Liver (tissue), 8 donors: ENCODE measurements at regions not wholly inside any gene's neighbourhood (a gene's known extent, or its start where the extent isn't known, plus 50 kb on each side); places are given as distances from the start of the nearest gene placed in this dataset.

Experiments used
- DNase-seq: peaks from one replicate; pipeline ENCODE4 v3.0.0-alpha.2; 2017; ENCODE audit warnings: low spot score
- H3K27ac ChIP-seq, 2 donors: one replicate each; pipeline ENCODE4 v1.7.0; 2013; ENCODE audit warnings: inconsistent platforms in 2 of 2, low read length in 2 of 2, control low read depth in 1 of 2, low read depth in 1 of 2, mild to moderate bottlenecking in 1 of 2
- H3K27me3 ChIP-seq, 4 donors: one replicate each; pipeline versions ENCODE4 v1.6.1 to v1.7.0; 2013; ENCODE audit warnings: low read length in 3 of 4, inconsistent platforms in 1 of 4, mild to moderate bottlenecking in 1 of 4, moderate library complexity in 1 of 4; ENCODE audit not compliant: control insufficient read depth in 4 of 4, insufficient read depth in 4 of 4
- H3K36me3 ChIP-seq, 4 donors: one replicate each; pipeline versions ENCODE4 v1.6.1 to v1.7.0; 2013; ENCODE audit warnings: low read length in 3 of 4, mild to moderate bottlenecking in 3 of 4, low read depth in 1 of 4, moderate library complexity in 1 of 4; ENCODE audit not compliant: control insufficient read depth in 4 of 4, insufficient read depth in 3 of 4
- H3K4me1 ChIP-seq, 4 donors: one replicate each; pipeline versions ENCODE4 v1.6.1 to v1.7.0; 2013; ENCODE audit warnings: low read length in 3 of 4, mild to moderate bottlenecking in 3 of 4, moderate library complexity in 1 of 4; ENCODE audit not compliant: control insufficient read depth in 4 of 4, insufficient read depth in 4 of 4
- H3K4me3 ChIP-seq, 3 donors: one replicate each; pipeline versions ENCODE4 v1.6.1 to v1.7.0; 2013; ENCODE audit warnings: low read length in 3 of 3, control low read depth in 1 of 3, low read depth in 1 of 3, mild to moderate bottlenecking in 1 of 3
- H3K9ac ChIP-seq, 2 donors: one replicate each; pipeline ENCODE4 v1.7.0; 2013; ENCODE audit warnings: low read length in 2 of 2, mild to moderate bottlenecking in 2 of 2, moderate library complexity in 2 of 2, control low read depth in 1 of 2, low read depth in 1 of 2
- H3K9me3 ChIP-seq, 4 donors: one replicate each; pipeline versions ENCODE4 v1.6.1 to v1.7.0; 2013; ENCODE audit warnings: low read length in 3 of 4; ENCODE audit not compliant: control insufficient read depth in 4 of 4
- ATF3 ChIP-seq: IDR thresholded peaks from 2 replicates; pipeline ENCODE4 v1.6.1; 2016; ENCODE audit warnings: antibody characterized with exemption
- CTCF ChIP-seq: fragments of 150-350 bp; IDR thresholded peaks from 2 replicates; pipeline ENCODE4 v1.5.1; 2017; ENCODE audit warnings: improper control_type of control experiment, low read depth, low read length; ENCODE audit not compliant: missing input control
- EGR1 ChIP-seq, 2 donors: IDR thresholded peaks; 2 replicates each; pipeline ENCODE4 v1.6.1; 2016 to 2018; ENCODE audit warnings: antibody characterized with exemption in 2 of 2, low read depth in 2 of 2
- FOXA1 ChIP-seq: IDR thresholded peaks from 2 replicates; pipeline ENCODE4 v1.6.1; 2016; ENCODE audit warnings: antibody characterized with exemption
- FOXA2 ChIP-seq: IDR thresholded peaks from 2 replicates; pipeline ENCODE4 v1.6.1; 2016; ENCODE audit warnings: antibody characterized with exemption
- GABPA ChIP-seq, 2 donors: IDR thresholded peaks in 1 of 2; conservative IDR thresholded peaks in 1 of 2; 2 replicates each; pipeline ENCODE4 v1.6.1; 2016; ENCODE audit warnings: antibody characterized with exemption in 2 of 2, mild to moderate bottlenecking in 1 of 2, moderate library complexity in 1 of 2
- HNF4A ChIP-seq, 2 donors: conservative IDR thresholded peaks; 2 replicates each; pipeline ENCODE4 v1.6.1; 2016; ENCODE audit warnings: antibody characterized with exemption in 2 of 2, mild to moderate bottlenecking in 2 of 2
- HNF4G ChIP-seq: IDR thresholded peaks from 2 replicates; pipeline ENCODE4 v1.6.1; 2016; ENCODE audit warnings: antibody characterized with exemption
- JUND ChIP-seq, 2 donors: IDR thresholded peaks; 2 replicates each; pipeline ENCODE4 v1.6.1; 2016; ENCODE audit warnings: antibody characterized with exemption in 2 of 2
- MAX ChIP-seq: IDR thresholded peaks from 2 replicates; pipeline ENCODE4 v1.6.1; 2016; ENCODE audit warnings: antibody characterized with exemption
- NR2F2 ChIP-seq: IDR thresholded peaks from 2 replicates; pipeline ENCODE4 v1.6.1; 2016; ENCODE audit warnings: antibody characterized with exemption
- RAD21 ChIP-seq, 2 donors: IDR thresholded peaks; 2 replicates each; pipeline ENCODE4 v1.6.1; 2016; ENCODE audit warnings: antibody characterized with exemption in 2 of 2, mild to moderate bottlenecking in 2 of 2
- REST ChIP-seq: IDR thresholded peaks from 2 replicates; pipeline ENCODE4 v1.6.1; 2016; ENCODE audit warnings: antibody characterized with exemption, mild to moderate bottlenecking
- RXRA ChIP-seq, 2 donors: IDR thresholded peaks; 2 replicates each; pipeline ENCODE4 v1.6.1; 2017 to 2018; ENCODE audit warnings: antibody characterized with exemption in 2 of 2, mild to moderate bottlenecking in 1 of 2
- SP1 ChIP-seq: IDR thresholded peaks from 2 replicates; pipeline ENCODE4 v1.6.1; 2018; ENCODE audit warnings: antibody characterized with exemption, mild to moderate bottlenecking
- TAF1 ChIP-seq: conservative IDR thresholded peaks from 2 replicates; pipeline ENCODE4 v1.6.1; 2016; ENCODE audit warnings: antibody characterized with exemption, mild to moderate bottlenecking
- YY1 ChIP-seq: IDR thresholded peaks from 2 replicates; pipeline ENCODE4 v1.6.1; 2016; ENCODE audit warnings: antibody characterized with exemption, mild to moderate bottlenecking
- ZBTB33 ChIP-seq: IDR thresholded peaks from 2 replicates; pipeline ENCODE4 v1.6.1; 2016; ENCODE audit warnings: antibody characterized with exemption
- WGBS: extraction: QIAGEN DNeasy Blood & Tissue Kit; methylation state at CpG from one replicate; pipeline ENCODE4 v1.1.7; 2013; 5-methylcytosine and 5-hydroxymethylcytosine counted together
- donor health status: healthy.
- donor health status: healthy.
- donor health status: healthy.
- donor health status: healthy.
- donor health status: healthy.

GRCh38 chr5:145118611-145119010 is 716.5 kb downstream of the PRELID2 start:
- Histone ChIP-seq H3K9me3 (no peaks in the 10 kb centered on the region), H3K4me1 (no peaks in the 10 kb centered on the region), H3K36me3 (no peaks in the 10 kb centered on the region), H3K4me3 (no peak overlapping the region), H3K27ac (no peak overlapping the region), H3K9ac (no peak overlapping the region), H3K27me3 (peaks cover 0 to 3% (median 0%) of the 10 kb centered on the region in 4 donors)
- TF ChIP-seq SP1 (no peak), CTCF (no peak), ATF3 (no peak), EGR1 (IDR thresholded peaks at IDR 0.05; ENCODE audit: low read depth in 2 of 2) (no peak)
- WGBS: 83% methylated on average over 2 of the region's 2 CpGs
- DNase-seq: no peak

- TF ChIP-seq YY1 (no peak), GABPA (IDR thresholded peaks at IDR 0.05 in 1 of 2, conservative IDR thresholded peaks at IDR 0.05 in 1 of 2) (no peak), MAX (no peak), JUND (IDR thresholded peaks at IDR 0.05) (no peak), HNF4A (conservative IDR thresholded peaks at IDR 0.05) (no peak), RAD21 (IDR thresholded peaks at IDR 0.05) (no peak), CTCF (no peak), ATF3 (no peak), TAF1 (no peak), NR2F2 (no peak), EGR1 (IDR thresholded peaks at IDR 0.05; ENCODE audit: low read depth in 2 of 2) (no peak), FOXA2 (no peak), ZBTB33 (no peak), FOXA1 (no peak), REST (no peak), HNF4G (no peak), SP1 (no peak), RXRA (IDR thresholded peaks at IDR 0.05) (no peak)
Measured at GRCh38 chr5:145118127-145118526, 717.0 kb downstream of the PRELID2 start.

More at GRCh38 chr5:145118127-145118526, 717.0 kb downstream of the PRELID2 start:
- no peak overlapping the region for H3K4me3 ChIP-seq
- no peaks in the 10 kb centered on the region for H3K4me1 ChIP-seq
- H3K9ac ChIP-seq: no peak overlapping the region
- H3K27me3 ChIP-seq: peaks cover 0 to 3% (median 0%) of the 10 kb centered on the region in 4 donors
- H3K27ac ChIP-seq: no peak overlapping the region
- DNase-seq: no peak
- H3K9me3 ChIP-seq: no peaks in the 10 kb centered on the region
- no peaks in the 10 kb centered on the region for H3K36me3 ChIP-seq
- WGBS: 66% methylated on average over 1 of the region's 1 CpG
